B cell (primary cell): ENCODE measurements at regions not wholly inside any gene's neighbourhood (a gene's known extent, or its start where the extent isn't known, plus 50 kb on each side); places are given as distances from the start of the nearest gene placed in this dataset.

Experiments
- ATAC-seq: fragments of 200-7000 bp; cut with Tn5 transposase; one replicate; pipeline ENCODE4 v1.10.0; 2021; ENCODE audit warnings: low read depth, mild to moderate bottlenecking, moderate number of reproducible peaks, moderate library complexity
- CTCF ChIA-PET: fragments of 350-600 bp; sonication (Branson Sonifier 250); formaldehyde crosslinking; loops from one replicate; lab custom pipeline; 2021; ENCODE audit warnings: antibody characterized with exemption, inconsistent platforms; lab: Charles Lee
- POLR2A ChIA-PET: fragments of 350-600 bp; sonication (Branson Sonifier 250); formaldehyde crosslinking; loops from one replicate; lab custom pipeline; 2021; ENCODE audit warnings: antibody characterized with exemption; lab: Charles Lee
- DNase-seq: peaks from one replicate; pipeline ENCODE4 v3.0.0; 2013
- H2AFZ ChIP-seq: 2 replicates; pipeline ENCODE4 v1.6.1; 2012; ENCODE audit warnings: mild to moderate bottlenecking, low read depth, low read length; ENCODE audit not compliant: insufficient read depth, poor library complexity, severe bottlenecking
- H3K27ac ChIP-seq, 2 donors: 1 replicate in 1 of 2; 2 replicates in 1 of 2; pipeline ENCODE4 v1.5.1; 2012 to 2013; ENCODE audit warnings: low read length in 2 of 2, mild to moderate bottlenecking in 2 of 2, moderate library complexity in 1 of 2
- H3K27me3 ChIP-seq, 4 experiments: fragments of 200-600 bp in 1 of 4; sonication (generic) in 1 of 4; replicated peaks in 1 of 4; 1 replicate in 2 of 4; 2 replicates in 2 of 4; pipeline versions ENCODE4 v1.6.1 to v1.7.0; 2013 to 2016; ENCODE audit warnings: low read length in 3 of 4, mild to moderate bottlenecking in 2 of 4, mixed read lengths in 1 of 4, moderate library complexity in 1 of 4; ENCODE audit not compliant: insufficient read depth in 4 of 4, control insufficient read depth in 3 of 4; ENCODE audit errors: control extremely low read depth in 1 of 4
- H3K36me3 ChIP-seq, 2 experiments: replicated peaks in 1 of 2; 1 replicate in 1 of 2; 2 replicates in 1 of 2; pipeline versions ENCODE4 v1.6.1 to v1.7.1; 2013; ENCODE audit warnings: low read length in 1 of 2; ENCODE audit not compliant: insufficient read depth in 2 of 2, control insufficient read depth in 1 of 2; ENCODE audit errors: control extremely low read depth in 1 of 2, extremely low read depth in 1 of 2
- H3K4me1 ChIP-seq, 2 donors: fragments of 200-600 bp in 1 of 2; sonication (generic) in 1 of 2; 1 replicate in 1 of 2; 2 replicates in 1 of 2; pipeline versions ENCODE4 v1.5.1 to v1.6.1; 2013 to 2017; ENCODE audit warnings: low read length in 2 of 2; ENCODE audit not compliant: control insufficient read depth in 2 of 2, insufficient read depth in 2 of 2
- H3K4me2 ChIP-seq: replicated peaks from 2 replicates; pipeline ENCODE3; 2012; ENCODE audit warnings: mild to moderate bottlenecking, low read depth, low read length; ENCODE audit not compliant: poor library complexity, severe bottlenecking
- H3K4me3 ChIP-seq, 5 experiments: fragments of 200-600 bp in 1 of 5; sonication (generic) in 1 of 5; 1 replicate in 3 of 5; 2 replicates in 2 of 5; pipeline versions ENCODE4 v1.5.1 to v1.7.0; 2011 to 2016; ENCODE audit warnings: low read length in 4 of 5, mild to moderate bottlenecking in 4 of 5, low read depth in 2 of 5, control low read depth in 1 of 5, moderate library complexity in 1 of 5; ENCODE audit not compliant: insufficient read depth in 1 of 5; ENCODE audit errors: control extremely low read depth in 1 of 5, extremely low read depth in 1 of 5
- H3K79me2 ChIP-seq: fragments of 200-600 bp; sonication (generic); one replicate; pipeline ENCODE4 v1.6.0; 2016; ENCODE audit warnings: low read length; ENCODE audit not compliant: control insufficient read depth, insufficient read depth
- H3K9ac ChIP-seq: fragments of 200-600 bp; sonication (generic); 2 replicates; pipeline ENCODE4 v1.6.1; 2017; ENCODE audit warnings: mild to moderate bottlenecking, low read length, moderate library complexity
- H3K9me3 ChIP-seq, 3 donors: one replicate each; pipeline versions ENCODE4 v1.6.1 to v1.7.1; 2013; ENCODE audit warnings: low read length in 2 of 3; ENCODE audit not compliant: control insufficient read depth in 2 of 3, insufficient read depth in 1 of 3; ENCODE audit errors: control extremely low read depth in 1 of 3
- H4K20me1 ChIP-seq: 2 replicates; pipeline ENCODE4 v1.6.0; 2012; ENCODE audit warnings: mild to moderate bottlenecking, low read length; ENCODE audit not compliant: insufficient read depth, control insufficient read depth, poor library complexity, severe bottlenecking
- H3K27ac Mint-ChIP-seq: one replicate; pipeline ENCODE4 v1.8.0; 2021; ENCODE audit warnings: mixed read lengths
- H3K27me3 Mint-ChIP-seq: one replicate; pipeline ENCODE4 v1.8.0; 2021; ENCODE audit warnings: mixed read lengths
- H3K4me1 Mint-ChIP-seq: one replicate; pipeline ENCODE4 v1.8.0; 2021; ENCODE audit warnings: mixed read lengths
- H3K4me3 Mint-ChIP-seq: one replicate; pipeline ENCODE4 v1.8.0; 2021; ENCODE audit warnings: mixed read lengths
- H3K9me3 Mint-ChIP-seq: one replicate; pipeline ENCODE4 v1.8.0; 2022; ENCODE audit warnings: mixed read lengths; ENCODE audit not compliant: insufficient read depth
- CTCF ChIP-seq: fragments of 200-600 bp; IDR thresholded peaks from one replicate; pipeline ENCODE4 v1.8.0; 2022; ENCODE audit warnings: antibody characterized with exemption, mild to moderate bottlenecking
- EZH2 ChIP-seq: IDR thresholded peaks from 2 replicates; pipeline ENCODE4 v1.6.1; 2012; ENCODE audit warnings: borderline replicate concordance, low read depth, mild to moderate bottlenecking, moderate library complexity, low read length; ENCODE audit not compliant: insufficient read depth, poor library complexity, severe bottlenecking
- WGBS: methylation state at CpG from one replicate; pipeline ENCODE4 v1.1.5; 2013; ENCODE audit warnings: missing lambda C conversion rate; ENCODE audit not compliant: insufficient coverage; 5-methylcytosine and 5-hydroxymethylcytosine counted together
- intact Hi-C: fragments of 100-400 bp; cut with micrococcal nuclease; formaldehyde crosslinking; loops from one replicate; pipeline ENCODE4 v1.10.0; 2022

DNA sequence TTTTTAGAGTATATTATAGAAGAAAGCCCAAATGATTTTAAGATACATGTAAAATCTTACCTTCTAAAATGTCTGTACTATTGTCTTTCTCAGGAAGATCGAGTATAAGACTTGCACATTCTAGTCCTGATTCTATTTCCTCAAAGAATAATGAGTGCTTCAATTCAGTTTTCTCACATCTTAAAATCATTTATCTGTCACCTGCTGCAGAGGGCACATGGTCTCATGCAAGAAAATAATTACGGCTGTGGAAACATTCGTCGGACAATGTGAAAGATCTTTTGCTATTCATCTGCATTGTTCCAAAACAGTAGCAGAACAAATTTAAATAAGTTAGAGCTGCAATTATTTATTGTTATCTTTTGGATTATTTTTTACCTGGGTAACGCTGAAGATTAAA is 1403.5 kb downstream of the PCDH9 start:
- no peaks in the 10 kb centered on the region for H3K36me3 ChIP-seq
- H4K20me1 ChIP-seq, result no peaks in the 10 kb centered on the region
- no peaks in the 10 kb centered on the region for H3K4me1 Mint-ChIP-seq
- no peak for DNase-seq
- no peak overlapping the region for H3K4me3 ChIP-seq
- WGBS, result 83% methylated on average over 1 of the region's 5 CpGs
- no peaks in the 10 kb centered on the region for H3K27me3 ChIP-seq
- CTCF ChIA-PET, result no interaction called here
- ATAC-seq, result no peak
- H3K4me1 ChIP-seq, result no peaks in the 10 kb centered on the region
- no peak overlapping the region for H3K4me3 Mint-ChIP-seq
- H3K9ac ChIP-seq, result no peak overlapping the region
- H3K27me3 Mint-ChIP-seq, result no peaks in the 10 kb centered on the region
- no peak overlapping the region for H3K27ac Mint-ChIP-seq
- intact Hi-C loops, result no loop called here
- H3K4me2 ChIP-seq, result no peak overlapping the region
- no peak overlapping the region for H2AFZ ChIP-seq
- H3K9me3 Mint-ChIP-seq, result peaks cover 2% of the 10 kb centered on the region
- POLR2A ChIA-PET, result no interaction called here
- no peak for TF ChIP-seq EZH2
- no peak for TF ChIP-seq CTCF
- H3K27ac ChIP-seq, result no peak overlapping the region
- H3K9me3 ChIP-seq, result peaks cover 0 to 15% (median 0%) of the 10 kb centered on the region in 3 donors
- H3K79me2 ChIP-seq, result no peaks in the 10 kb centered on the region

GRCh38 chr13:65825039-65825438 is 1405.1 kb downstream of the PCDH9 start:
- no peak for DNase-seq
- Histone ChIP-seq H3K79me2 (no peaks in the 10 kb centered on the region), H4K20me1 (no peaks in the 10 kb centered on the region), H3K4me1 (no peaks in the 10 kb centered on the region), H2AFZ (no peak overlapping the region), H3K9ac (no peak overlapping the region), H3K4me2 (no peak overlapping the region), H3K27ac (no peak overlapping the region), H3K4me3 (no peak overlapping the region), H3K36me3 (no peaks in the 10 kb centered on the region), H3K9me3 (peaks cover 0 to 9% (median 0%) of the 10 kb centered on the region in 3 donors), H3K27me3 (no peaks in the 10 kb centered on the region)
- no peak for ATAC-seq
- no peak overlapping the region for H3K27ac Mint-ChIP-seq
- ChIA-PET POLR2A (no interaction called here), CTCF (no interaction called here)
- intact Hi-C loops, result no loop called here
- no peak for TF ChIP-seq CTCF
- no CpG with 5 or more reads among the region's 1 CpG for WGBS
- H3K27me3 Mint-ChIP-seq, result no peaks in the 10 kb centered on the region
- no peak overlapping the region for H3K4me3 Mint-ChIP-seq
- no peaks in the 10 kb centered on the region for H3K9me3 Mint-ChIP-seq
- H3K4me1 Mint-ChIP-seq, result no peaks in the 10 kb centered on the region
